MM.1S (cell line): ENCODE measurements at regions not wholly inside any gene's neighbourhood (a gene's known extent, or its start where the extent isn't known, plus 50 kb on each side); places are given as distances from the start of the nearest gene placed in this dataset.

Experiments used
- DNase-seq: peaks from one replicate; pipeline ENCODE4 v3.0.0-alpha.2; 2015
- H2AFZ ChIP-seq: fragments of 300-600 bp; sonication (generic); 2 replicates; pipeline ENCODE4 v1.6.0; 2016; ENCODE audit warnings: antibody characterized with exemption, low read length
- H3F3A ChIP-seq: fragments of 300-600 bp; sonication (generic); 2 replicates; pipeline ENCODE4 v1.6.1; 2016; ENCODE audit warnings: mild to moderate bottlenecking, antibody characterized with exemption, low read length, moderate library complexity, mixed read lengths; ENCODE audit not compliant: insufficient read depth
- H3K27ac ChIP-seq: fragments of 300-600 bp; sonication (generic); 2 replicates; pipeline ENCODE4 v1.5.1; 2016; ENCODE audit warnings: mild to moderate bottlenecking, low read length
- H3K27me3 ChIP-seq: fragments of 300-600 bp; sonication (generic); replicated peaks from 2 replicates; pipeline ENCODE4 v1.6.0; 2016; ENCODE audit warnings: low read length; ENCODE audit not compliant: insufficient read depth
- H3K36me3 ChIP-seq: fragments of 300-600 bp; sonication (generic); replicated peaks from 2 replicates; pipeline ENCODE4 v1.6.1; 2016; ENCODE audit warnings: mild to moderate bottlenecking, low read length, mixed read lengths; ENCODE audit not compliant: insufficient read depth
- H3K4me1 ChIP-seq: fragments of 300-600 bp; sonication (generic); 2 replicates; pipeline ENCODE4 v1.6.1; 2016; ENCODE audit warnings: low read length, mixed read lengths
- H3K4me2 ChIP-seq: fragments of 300-600 bp; sonication (generic); 2 replicates; pipeline ENCODE4 v1.6.0; 2016; ENCODE audit warnings: low read depth, low read length
- H3K4me3 ChIP-seq: fragments of 300-600 bp; sonication (generic); 2 replicates; pipeline ENCODE4 v1.5.1; 2016; ENCODE audit warnings: low read length, mixed read lengths
- H3K79me2 ChIP-seq: fragments of 300-600 bp; sonication (generic); 2 replicates; pipeline ENCODE4 v1.6.1; 2016; ENCODE audit warnings: mixed run types, low read length, mixed read lengths
- H3K9ac ChIP-seq: fragments of 300-600 bp; sonication (generic); 2 replicates; pipeline ENCODE4 v1.6.1; 2016; ENCODE audit warnings: low read length, mixed read lengths
- H3K9me2 ChIP-seq: fragments of 300-600 bp; sonication (generic); replicated peaks from 2 replicates; pipeline ENCODE4 v1.6.1; 2016; ENCODE audit warnings: mild to moderate bottlenecking, low read length, mixed read lengths; ENCODE audit not compliant: insufficient read depth
- H3K9me3 ChIP-seq: fragments of 300-600 bp; sonication (generic); replicated peaks from 2 replicates; pipeline ENCODE4 v1.6.1; 2016; ENCODE audit warnings: mild to moderate bottlenecking, low read length, mixed read lengths; ENCODE audit not compliant: insufficient read depth
- H4K20me1 ChIP-seq: fragments of 300-600 bp; sonication (generic); 2 replicates; pipeline ENCODE4 v1.6.1; 2016; ENCODE audit warnings: mild to moderate bottlenecking, low read length, moderate library complexity, mixed read lengths; ENCODE audit not compliant: insufficient read depth
- EZH2 ChIP-seq: fragments of 300-600 bp; sonication (generic); optimal IDR thresholded peaks from 2 replicates; pipeline ENCODE3; 2017; ENCODE audit warnings: low read depth, mild to moderate bottlenecking, antibody characterized with exemption, low read length, mixed read lengths
- EZH2phosphoT487 ChIP-seq: fragments of 300-600 bp; sonication (generic); IDR thresholded peaks from 2 replicates; pipeline ENCODE4 v1.6.1; 2018; ENCODE audit warnings: antibody characterized with exemption, low read length
- TF ChIP-seq, protein P1 (sequence below): fragments of 300-600 bp; sonication (generic); IDR thresholded peaks from 2 replicates; pipeline ENCODE4 v1.5.1; 2016; ENCODE audit warnings: antibody characterized with exemption, low read length, mixed read lengths

DNA sequence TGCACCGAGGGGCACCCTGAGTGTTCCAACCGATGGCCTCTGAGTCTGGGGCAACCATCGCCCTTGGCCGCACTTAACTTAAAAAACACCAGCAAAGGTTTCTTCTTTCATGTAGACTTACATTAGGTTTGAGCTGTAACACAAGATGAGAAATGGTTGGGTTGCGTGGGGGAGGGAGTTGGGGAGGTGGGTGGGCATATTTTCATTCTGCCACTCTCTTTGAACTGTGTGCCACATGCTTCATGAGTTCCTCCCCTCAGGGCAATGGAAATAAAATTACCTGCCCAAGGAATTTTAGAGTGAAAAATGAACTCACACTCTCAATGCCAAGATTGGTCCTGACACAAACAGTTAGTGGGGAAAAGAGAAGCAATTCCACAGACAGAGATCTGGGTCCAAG lies 430.1 kb upstream of the USP24 start:
- H2AFZ ChIP-seq: no peak overlapping the region
- H3K79me2 ChIP-seq: no peaks in the 10 kb centered on the region
- no peaks in the 10 kb centered on the region for H3K36me3 ChIP-seq
- no peaks in the 10 kb centered on the region for H3K4me1 ChIP-seq
- H3K27me3 ChIP-seq: no peaks in the 10 kb centered on the region
- no peak for DNase-seq
- H3K4me2 ChIP-seq: no peak overlapping the region
- no peaks in the 10 kb centered on the region for H4K20me1 ChIP-seq
- no peak overlapping the region for H3K4me3 ChIP-seq
- H3K9me3 ChIP-seq: no peaks in the 10 kb centered on the region
- no peaks in the 10 kb centered on the region for H3F3A ChIP-seq
- H3K9me2 ChIP-seq: no peaks in the 10 kb centered on the region
- no peak overlapping the region for H3K9ac ChIP-seq
- H3K27ac ChIP-seq: no peak overlapping the region
- TF ChIP-seq EZH2phosphoT487 (no peak), EZH2 (no peak)
- TF ChIP-seq, protein P1, sequence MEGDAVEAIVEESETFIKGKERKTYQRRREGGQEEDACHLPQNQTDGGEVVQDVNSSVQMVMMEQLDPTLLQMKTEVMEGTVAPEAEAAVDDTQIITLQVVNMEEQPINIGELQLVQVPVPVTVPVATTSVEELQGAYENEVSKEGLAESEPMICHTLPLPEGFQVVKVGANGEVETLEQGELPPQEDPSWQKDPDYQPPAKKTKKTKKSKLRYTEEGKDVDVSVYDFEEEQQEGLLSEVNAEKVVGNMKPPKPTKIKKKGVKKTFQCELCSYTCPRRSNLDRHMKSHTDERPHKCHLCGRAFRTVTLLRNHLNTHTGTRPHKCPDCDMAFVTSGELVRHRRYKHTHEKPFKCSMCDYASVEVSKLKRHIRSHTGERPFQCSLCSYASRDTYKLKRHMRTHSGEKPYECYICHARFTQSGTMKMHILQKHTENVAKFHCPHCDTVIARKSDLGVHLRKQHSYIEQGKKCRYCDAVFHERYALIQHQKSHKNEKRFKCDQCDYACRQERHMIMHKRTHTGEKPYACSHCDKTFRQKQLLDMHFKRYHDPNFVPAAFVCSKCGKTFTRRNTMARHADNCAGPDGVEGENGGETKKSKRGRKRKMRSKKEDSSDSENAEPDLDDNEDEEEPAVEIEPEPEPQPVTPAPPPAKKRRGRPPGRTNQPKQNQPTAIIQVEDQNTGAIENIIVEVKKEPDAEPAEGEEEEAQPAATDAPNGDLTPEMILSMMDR: no peak

DNA sequence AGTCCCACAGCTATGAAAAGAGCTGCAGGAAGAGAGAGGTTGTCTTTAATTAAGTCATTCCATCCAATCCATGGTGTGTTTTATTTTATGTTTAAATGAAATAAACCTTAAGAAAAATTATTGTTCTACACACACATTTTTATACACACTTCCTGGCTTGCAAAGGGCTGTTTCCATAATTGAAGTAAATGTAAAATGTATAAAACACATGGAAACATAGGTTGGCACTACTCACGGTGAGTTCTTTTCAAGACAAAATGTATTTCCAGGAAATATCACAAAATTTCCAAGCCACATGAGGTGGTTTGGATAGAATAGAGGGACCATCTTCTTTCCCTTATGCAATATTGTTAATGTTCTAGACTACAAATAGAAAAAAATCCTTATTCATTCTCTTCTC lies 426.8 kb upstream of the USP24 start:
- H2AFZ ChIP-seq: peak overlapping the region; percentile 92
- DNase-seq: no peak
- H3K27me3 ChIP-seq: no peaks in the 10 kb centered on the region
- H3K27ac ChIP-seq: no peak overlapping the region
- no peaks in the 10 kb centered on the region for H3K9me2 ChIP-seq
- TF ChIP-seq EZH2 (no peak), EZH2phosphoT487 (no peak)
- TF ChIP-seq, protein P1: no peak
- no peaks in the 10 kb centered on the region for H3K9me3 ChIP-seq
- H3F3A ChIP-seq: no peaks in the 10 kb centered on the region
- no peaks in the 10 kb centered on the region for H3K36me3 ChIP-seq
- no peaks in the 10 kb centered on the region for H3K79me2 ChIP-seq
- H3K9ac ChIP-seq: no peak overlapping the region
- no peaks in the 10 kb centered on the region for H3K4me1 ChIP-seq
- H3K4me3 ChIP-seq: no peak overlapping the region
- no peak overlapping the region for H3K4me2 ChIP-seq
- no peaks in the 10 kb centered on the region for H4K20me1 ChIP-seq

DNA sequence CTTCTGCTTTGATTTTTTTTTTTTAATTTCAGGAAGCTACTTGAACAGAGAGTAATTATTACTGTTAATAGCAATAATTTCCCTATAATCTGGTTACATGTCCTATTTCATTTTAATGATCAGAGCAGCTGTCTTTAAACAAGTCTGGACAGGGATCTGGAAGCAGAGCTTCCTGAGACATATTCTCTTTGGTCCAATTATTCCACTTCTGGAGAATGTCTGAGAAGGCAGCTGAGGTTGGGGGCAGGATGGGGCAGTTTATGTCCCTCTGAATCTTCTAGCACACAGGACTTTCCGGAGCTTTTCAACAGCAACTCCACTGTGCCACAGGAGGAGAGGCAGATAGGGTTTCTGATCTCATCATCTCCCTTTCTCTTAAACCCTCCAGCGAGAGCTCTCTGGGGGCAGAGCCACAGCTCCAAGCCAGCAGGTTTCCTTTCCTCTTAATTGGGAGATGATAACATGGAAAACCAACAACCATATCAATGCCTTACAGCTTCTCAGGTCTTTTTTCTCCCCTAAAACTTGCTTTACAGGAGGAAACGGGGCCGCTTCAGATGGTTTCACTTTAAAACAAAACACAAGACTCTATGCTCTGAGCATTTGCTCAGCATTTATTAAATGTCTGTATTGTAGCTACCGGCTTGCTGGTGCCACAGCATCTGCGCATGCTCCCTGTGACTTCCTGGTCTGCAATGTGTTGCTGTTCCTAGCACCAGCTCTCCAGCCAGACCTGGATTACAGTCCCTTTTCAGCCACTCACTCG lies 425.7 kb upstream of the USP24 start:
- Histone ChIP-seq H3K9ac (peak overlapping the region; percentile 48; the same call in 1 of the 2 replicates), H4K20me1 (no peaks in the 10 kb centered on the region), H3K36me3 (no peaks in the 10 kb centered on the region), H3K9me3 (no peaks in the 10 kb centered on the region), H3F3A (no peaks in the 10 kb centered on the region), H3K79me2 (no peaks in the 10 kb centered on the region), H3K4me2 (peak overlapping the region; percentile 76), H3K27ac (peak overlapping the region; percentile 40; the same call in 1 of the 2 replicates), H3K4me3 (peak overlapping the region; percentile 63), H3K9me2 (no peaks in the 10 kb centered on the region), H2AFZ (peak overlapping the region; percentile 92), H3K27me3 (no peaks in the 10 kb centered on the region), H3K4me1 (no peaks in the 10 kb centered on the region)
- no peak for TF ChIP-seq EZH2phosphoT487
- TF ChIP-seq, protein P1: no peak
- no peak for TF ChIP-seq EZH2
- DNase-seq: peak; percentile 86
